GM18507 (cell line): ENCODE measurements at regions not wholly inside any gene's neighbourhood (a gene's known extent, or its start where the extent isn't known, plus 50 kb on each side); places are given as distances from the start of the nearest gene placed in this dataset.

Source experiments
- DNase-seq: peaks from one replicate; pipeline ENCODE4 v3.0.0; 2011; ENCODE audit warnings: low read depth; ENCODE audit not compliant: insufficient read length; ENCODE audit errors: extremely low spot score
- FAIRE-seq: peaks from 2 replicates; lab custom pipeline; 2011; peaks lifted over from hg19 to GRCh38; lab: Jason Lieb, UNC

GRCh38 chr1:188877668-188878067 is 1600.0 kb downstream of the BRINP3 start:
- FAIRE-seq (no peak), DNase-seq (no peak)

- no peak for FAIRE-seq
- DNase-seq = no peak
Observed at GRCh38 chr1:188888386-188888785, 1589.3 kb downstream of the BRINP3 start.

GRCh38 chr1:188889166-188889565 is 1588.5 kb downstream of the BRINP3 start:
- no peak for FAIRE-seq
- no peak for DNase-seq

- FAIRE-seq (no peak), DNase-seq (no peak)
Observed at GRCh38 chr1:188891958-188892357, 1585.7 kb downstream of the BRINP3 start.

- DNase-seq (no peak), FAIRE-seq (no peak)
Observed at GRCh38 chr1:188895611-188896010, 1582.1 kb downstream of the BRINP3 start.

- FAIRE-seq (no peak), DNase-seq (no peak)
Observed at GRCh38 chr1:188903241-188903640, 1574.4 kb downstream of the BRINP3 start.

GRCh38 chr1:188904201-188904600 is 1573.5 kb downstream of the BRINP3 start:
- DNase-seq (no peak), FAIRE-seq (no peak)

GRCh38 chr1:188906921-188907641 is 1570.6 kb downstream of the BRINP3 start:
- FAIRE-seq = no peak

GRCh38 chr1:188930382-188930781 is 1547.3 kb downstream of the BRINP3 start:
- DNase-seq (no peak), FAIRE-seq (no peak)

More at GRCh38 chr1:188906921-188907641, 1570.6 kb downstream of the BRINP3 start:
- no peak for DNase-seq

- FAIRE-seq (no peak), DNase-seq (no peak)
Observed at GRCh38 chr1:188931506-188931905, 1546.2 kb downstream of the BRINP3 start.

- no peak for FAIRE-seq
- DNase-seq = no peak
Observed at GRCh38 chr1:188937965-188938551, 1539.6 kb downstream of the BRINP3 start.

- no peak for FAIRE-seq
- no peak for DNase-seq
Observed at GRCh38 chr1:188941986-188942385, 1535.7 kb downstream of the BRINP3 start.

- FAIRE-seq = no peak
- DNase-seq = no peak
Observed at GRCh38 chr1:188949701-188950100, 1528.0 kb downstream of the BRINP3 start.

GRCh38 chr1:188958461-188959115 is 1519.1 kb downstream of the BRINP3 start:
- DNase-seq = no peak
- FAIRE-seq = no peak

- FAIRE-seq (no peak), DNase-seq (no peak)
Observed at GRCh38 chr1:188986745-188987417, 1490.8 kb downstream of the BRINP3 start.

GRCh38 chr1:188988589-188988988 is 1489.1 kb downstream of the BRINP3 start:
- FAIRE-seq (no peak), DNase-seq (no peak)

GRCh38 chr1:188991221-188991930 is 1486.3 kb downstream of the BRINP3 start:
- FAIRE-seq (no peak), DNase-seq (no peak)

GRCh38 chr1:189007824-189008223 is 1469.8 kb downstream of the BRINP3 start:
- FAIRE-seq = no peak
- no peak for DNase-seq

GRCh38 chr1:189021577-189021976 is 1456.1 kb downstream of the BRINP3 start:
- FAIRE-seq (no peak), DNase-seq (no peak)

- FAIRE-seq = no peak
Observed at GRCh38 chr1:189022015-189022414, 1455.6 kb downstream of the BRINP3 start.

More at GRCh38 chr1:189022015-189022414, 1455.6 kb downstream of the BRINP3 start:
- DNase-seq = no peak
